HTR-8/SVneo (cell line): ENCODE measurements at regions not wholly inside any gene's neighbourhood (a gene's known extent, or its start where the extent isn't known, plus 50 kb on each side); places are given as distances from the start of the nearest gene placed in this dataset.
A peak's percentile ranks its signal among the peaks of the same experiment; 100 is the strongest.

Source experiments
- DNase-seq: peaks from one replicate; pipeline ENCODE4 v3.0.0; 2011; ENCODE audit warnings: low spot score, mixed read lengths; ENCODE audit not compliant: insufficient read length
- FAIRE-seq: peaks from 2 replicates; lab custom pipeline; 2011; peaks lifted over from hg19 to GRCh38; lab: Jason Lieb, UNC

GRCh38 chr14:97524589-97525319, 727.6 kb downstream of the VRK1 start:
- no peak for FAIRE-seq
- DNase-seq: no peak

- FAIRE-seq (peak; percentile 62), DNase-seq (no peak)
Measured at GRCh38 chr14:97527993-97528392, 730.8 kb downstream of the VRK1 start.

- DNase-seq (no peak), FAIRE-seq (no peak)
Measured at GRCh38 chr14:97532052-97532451, 734.9 kb downstream of the VRK1 start.

GRCh38 chr14:97536421-97536820, 739.2 kb downstream of the VRK1 start:
- no peak for FAIRE-seq
- no peak for DNase-seq

- DNase-seq (no peak), FAIRE-seq (no peak)
Measured at GRCh38 chr14:97538749-97539410, 741.7 kb downstream of the VRK1 start.

- no peak for DNase-seq
Measured at GRCh38 chr14:97539411-97539795, 742.2 kb downstream of the VRK1 start.

GRCh38 chr14:97539884-97540283, 742.7 kb downstream of the VRK1 start:
- FAIRE-seq: no peak
- no peak for DNase-seq

More at GRCh38 chr14:97539411-97539795, 742.2 kb downstream of the VRK1 start:
- FAIRE-seq: no peak

GRCh38 chr14:97543221-97543620, 746.0 kb downstream of the VRK1 start:
- DNase-seq (no peak), FAIRE-seq (no peak)

- FAIRE-seq: no peak
- no peak for DNase-seq
Measured at GRCh38 chr14:97543816-97544215, 746.6 kb downstream of the VRK1 start.

- DNase-seq (no peak), FAIRE-seq (no peak)
Measured at GRCh38 chr14:97544571-97544970, 747.4 kb downstream of the VRK1 start.

GRCh38 chr14:97546491-97547230, 749.5 kb downstream of the VRK1 start:
- FAIRE-seq (no peak), DNase-seq (no peak)

GRCh38 chr14:97550463-97550862, 753.3 kb downstream of the VRK1 start:
- no peak for DNase-seq
- no peak for FAIRE-seq

GRCh38 chr14:97554597-97554996, 757.4 kb downstream of the VRK1 start:
- FAIRE-seq (no peak), DNase-seq (no peak)

- FAIRE-seq (no peak), DNase-seq (no peak)
Measured at GRCh38 chr14:97564334-97564733, 767.2 kb downstream of the VRK1 start.

GRCh38 chr14:97571201-97571600, 774.0 kb downstream of the VRK1 start:
- DNase-seq (no peak), FAIRE-seq (no peak)

- FAIRE-seq: no peak
- no peak for DNase-seq
Measured at GRCh38 chr14:97571866-97572555, 774.8 kb downstream of the VRK1 start.

GRCh38 chr14:97572583-97573458, 775.6 kb downstream of the VRK1 start:
- no peak for FAIRE-seq

GRCh38 chr14:97575677-97576076, 778.5 kb downstream of the VRK1 start:
- DNase-seq (no peak), FAIRE-seq (peak; percentile 71)

More at GRCh38 chr14:97572583-97573458, 775.6 kb downstream of the VRK1 start:
- no peak for DNase-seq

GRCh38 chr14:97578982-97579548, 781.9 kb downstream of the VRK1 start:
- no peak for DNase-seq
- FAIRE-seq: no peak
